Activated naive CD8-positive, alpha-beta T cell treated with anti-CD3 and anti-CD28 coated beads, Interleukin-2, amount 10 ng/mL, durations not matched to agents 7 days and 5 days (primary cell): ENCODE measurements at regions not wholly inside any gene's neighbourhood (a gene's known extent, or its start where the extent isn't known, plus 50 kb on each side); places are given as distances from the start of the nearest gene placed in this dataset.

Source experiments
- ATAC-seq: fragments of 150-1000 bp; cut with Tn5 transposase; one replicate; pipeline ENCODE4 v1.10.0; 2021; ENCODE audit warnings: low read depth, moderate library complexity
- POLR2A ChIA-PET: fragments of 350-600 bp; sonication (Branson Sonifier 250); formaldehyde crosslinking; loops from one replicate; lab custom pipeline; 2021; ENCODE audit warnings: antibody characterized with exemption; lab: Charles Lee
- DNase-seq: peaks from one replicate; pipeline ENCODE4 v3.0.0; 2021
- H3K27ac Mint-ChIP-seq: one replicate; pipeline ENCODE4 v1.8.0; 2022; ENCODE audit warnings: mild to moderate bottlenecking, mixed read lengths
- H3K27me3 Mint-ChIP-seq: one replicate; pipeline ENCODE4 v1.8.0; 2022; ENCODE audit warnings: mild to moderate bottlenecking, moderate library complexity, mixed read lengths
- H3K36me3 Mint-ChIP-seq: one replicate; pipeline ENCODE4 v1.8.0; 2021; ENCODE audit warnings: mild to moderate bottlenecking, mixed read lengths
- H3K4me1 Mint-ChIP-seq: one replicate; pipeline ENCODE4 v1.8.0; 2021; ENCODE audit warnings: mixed read lengths
- H3K4me3 Mint-ChIP-seq: one replicate; pipeline ENCODE4 v1.8.0; 2022; ENCODE audit warnings: mild to moderate bottlenecking, moderate library complexity, mixed read lengths
- H3K9me3 Mint-ChIP-seq: one replicate; pipeline ENCODE4 v1.8.0; 2021; ENCODE audit warnings: mixed read lengths

DNA sequence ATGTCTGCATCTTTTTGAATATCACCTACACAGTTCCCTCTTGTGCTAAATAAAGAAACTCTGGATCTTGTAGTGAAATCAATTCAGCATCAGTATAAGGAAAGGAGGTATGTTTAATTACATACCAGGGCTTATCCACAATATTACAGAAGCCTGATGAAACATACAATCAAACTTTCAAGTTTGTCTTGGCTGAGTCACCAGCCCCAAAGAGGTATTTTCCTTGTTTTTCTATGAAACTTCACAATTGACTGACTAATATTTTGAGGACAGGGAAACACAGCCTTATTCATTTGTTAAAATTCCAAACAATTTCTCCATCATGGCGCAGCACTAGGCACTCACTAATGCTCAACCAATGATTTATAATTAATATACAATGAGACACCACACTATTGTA lies 952.4 kb downstream of the PCDH17 start:
- H3K27ac Mint-ChIP-seq = no peak overlapping the region
- POLR2A ChIA-PET = no interaction called here
- H3K36me3 Mint-ChIP-seq = no peaks in the 10 kb centered on the region
- H3K4me3 Mint-ChIP-seq = no peak overlapping the region
- no peak for DNase-seq
- H3K4me1 Mint-ChIP-seq = no peaks in the 10 kb centered on the region
- H3K27me3 Mint-ChIP-seq = no peaks in the 10 kb centered on the region
- no peak for ATAC-seq
- peaks cover 2% of the 10 kb centered on the region for H3K9me3 Mint-ChIP-seq

DNA sequence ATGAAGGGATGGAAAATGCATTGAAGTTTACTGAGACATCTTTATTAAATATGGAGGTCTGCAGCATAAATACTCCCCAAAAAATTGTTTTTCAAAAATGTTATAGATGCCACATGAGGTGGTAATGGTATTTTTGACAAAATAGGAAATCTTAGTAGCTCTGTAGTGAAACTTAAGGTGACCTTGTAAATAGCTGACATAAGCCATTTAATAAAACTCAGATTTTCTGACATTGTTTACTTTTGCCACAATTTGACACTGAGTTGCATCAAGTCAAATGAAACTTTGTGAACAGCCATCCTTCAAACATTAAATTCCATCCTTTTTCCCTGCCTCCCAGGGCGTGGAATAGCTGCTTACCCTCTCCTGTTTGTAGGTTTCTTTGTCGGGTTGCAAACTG lies 953.1 kb downstream of the PCDH17 start:
- H3K27ac Mint-ChIP-seq = no peak overlapping the region
- no peak for ATAC-seq
- no peak for DNase-seq
- no peaks in the 10 kb centered on the region for H3K4me1 Mint-ChIP-seq
- no peaks in the 10 kb centered on the region for H3K27me3 Mint-ChIP-seq
- POLR2A ChIA-PET = no interaction called here
- H3K36me3 Mint-ChIP-seq = no peaks in the 10 kb centered on the region
- peaks cover 4% of the 10 kb centered on the region for H3K9me3 Mint-ChIP-seq
- H3K4me3 Mint-ChIP-seq = no peak overlapping the region

DNA sequence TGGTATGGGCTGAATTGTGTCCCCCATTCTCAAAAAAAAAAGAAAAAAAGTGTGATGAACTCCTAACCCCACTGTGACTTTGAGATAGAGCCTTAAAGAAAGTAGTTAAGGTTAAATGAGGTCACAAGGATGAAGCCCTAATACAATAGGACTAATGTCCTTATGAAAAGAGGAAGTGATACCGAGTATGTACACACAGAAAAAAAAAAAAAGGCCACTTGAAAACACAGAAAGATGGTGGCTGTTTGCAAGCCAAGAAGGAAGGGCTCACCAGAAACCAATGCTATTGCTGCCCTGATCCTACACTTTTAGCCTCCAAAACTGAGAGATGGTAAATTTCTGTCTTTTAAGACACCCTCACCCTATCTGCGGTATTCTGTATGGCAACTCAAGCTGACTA lies 955.6 kb downstream of the PCDH17 start:
- Mint-ChIP-seq H3K4me3 (no peak overlapping the region), H3K4me1 (no peaks in the 10 kb centered on the region), H3K27me3 (no peaks in the 10 kb centered on the region), H3K9me3 (peaks cover 7% of the 10 kb centered on the region), H3K27ac (no peak overlapping the region), H3K36me3 (no peaks in the 10 kb centered on the region)
- DNase-seq = no peak
- POLR2A ChIA-PET = no interaction called here
- no peak for ATAC-seq

DNA sequence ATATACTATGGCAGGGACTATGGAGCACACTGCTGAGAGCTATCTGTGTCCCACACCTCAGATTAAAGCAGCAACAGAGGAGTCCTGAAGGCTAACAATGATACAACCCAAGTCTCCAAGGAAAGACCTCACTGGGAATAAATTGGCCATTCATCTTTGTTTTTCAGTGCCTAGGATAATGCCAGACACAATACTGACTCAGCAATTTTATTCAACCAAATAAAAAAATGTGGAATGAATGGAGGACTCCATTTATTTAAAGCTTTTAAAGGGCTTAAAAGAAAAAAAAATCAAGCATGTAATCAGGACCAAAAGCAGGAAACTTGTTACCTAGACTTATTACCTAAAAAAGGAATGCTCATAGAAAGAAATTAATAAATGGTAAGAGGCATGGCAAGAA lies 960.5 kb downstream of the PCDH17 start:
- Mint-ChIP-seq H3K27me3 (no peaks in the 10 kb centered on the region), H3K9me3 (peaks cover 7% of the 10 kb centered on the region), H3K27ac (no peak overlapping the region), H3K4me1 (no peaks in the 10 kb centered on the region), H3K36me3 (no peaks in the 10 kb centered on the region), H3K4me3 (no peak overlapping the region)
- DNase-seq = no peak
- no peak for ATAC-seq
- POLR2A ChIA-PET = no interaction called here

DNA sequence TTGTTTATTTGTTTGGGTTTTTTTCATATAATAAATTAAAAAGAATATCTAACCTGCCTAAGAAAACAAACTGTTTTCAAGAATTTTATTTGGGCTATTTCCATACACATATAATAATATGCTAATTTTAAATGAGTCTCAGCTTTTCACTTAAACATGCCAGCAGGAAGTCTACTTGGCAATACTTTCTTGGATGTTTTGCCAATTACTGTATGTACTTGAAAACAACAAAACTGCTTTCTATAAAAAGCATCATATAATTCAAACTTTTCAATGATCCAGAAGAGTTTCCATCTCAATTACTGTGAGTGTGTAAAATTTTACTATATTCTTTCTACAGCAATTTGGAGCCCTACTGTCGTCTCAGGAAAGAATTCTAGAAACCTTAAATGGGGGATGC lies 961.2 kb downstream of the PCDH17 start:
- Mint-ChIP-seq H3K4me3 (no peak overlapping the region), H3K27ac (no peak overlapping the region), H3K27me3 (no peaks in the 10 kb centered on the region), H3K9me3 (peaks cover 7% of the 10 kb centered on the region), H3K36me3 (no peaks in the 10 kb centered on the region), H3K4me1 (no peaks in the 10 kb centered on the region)
- DNase-seq (no peak), ATAC-seq (no peak)
- POLR2A ChIA-PET = no interaction called here

DNA sequence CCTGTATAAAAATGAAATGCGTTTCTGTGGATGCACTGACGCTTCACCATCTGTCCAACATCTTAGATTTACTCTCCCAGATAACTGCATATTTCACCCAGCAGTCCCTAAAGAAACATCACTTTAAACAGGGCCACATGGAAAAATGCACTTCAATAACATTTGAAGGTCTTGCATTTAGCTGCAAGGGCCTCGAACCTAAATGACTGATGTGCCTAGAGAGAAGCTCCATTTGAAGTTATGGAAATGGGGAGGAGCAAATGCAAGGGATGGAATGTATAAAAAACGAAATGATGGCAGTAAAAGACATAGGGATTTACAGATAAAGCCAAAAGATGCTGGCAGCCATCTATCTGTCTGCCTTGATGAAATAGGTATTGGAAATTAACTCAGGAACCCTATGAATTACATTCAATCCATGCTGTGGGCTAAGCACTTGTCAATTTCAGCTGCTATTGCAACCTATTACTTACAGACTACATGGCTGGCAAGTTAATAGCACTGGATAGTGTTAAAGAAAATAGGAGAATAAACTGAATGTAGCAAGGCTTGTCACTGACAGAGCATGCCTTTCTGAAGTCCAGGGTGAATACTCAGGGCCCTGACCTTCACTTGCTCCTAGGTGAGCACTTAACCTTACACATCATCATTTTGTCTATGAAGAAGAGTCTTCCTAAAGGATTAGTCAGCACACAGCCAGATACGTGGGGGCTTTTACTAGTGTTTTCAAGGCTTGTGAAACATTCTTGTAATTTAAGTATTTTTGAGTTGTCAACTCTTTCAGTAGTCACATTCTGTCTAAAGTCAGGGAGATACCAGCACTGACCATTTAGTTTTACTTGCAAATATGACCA lies 963.4 kb downstream of the PCDH17 start:
- H3K4me3 Mint-ChIP-seq = no peak overlapping the region
- H3K27me3 Mint-ChIP-seq = no peaks in the 10 kb centered on the region
- DNase-seq = no peak
- POLR2A ChIA-PET = no interaction called here
- H3K36me3 Mint-ChIP-seq = no peaks in the 10 kb centered on the region
- no peaks in the 10 kb centered on the region for H3K4me1 Mint-ChIP-seq
- ATAC-seq = no peak
- no peak overlapping the region for H3K27ac Mint-ChIP-seq
- H3K9me3 Mint-ChIP-seq = peaks cover 3% of the 10 kb centered on the region

DNA sequence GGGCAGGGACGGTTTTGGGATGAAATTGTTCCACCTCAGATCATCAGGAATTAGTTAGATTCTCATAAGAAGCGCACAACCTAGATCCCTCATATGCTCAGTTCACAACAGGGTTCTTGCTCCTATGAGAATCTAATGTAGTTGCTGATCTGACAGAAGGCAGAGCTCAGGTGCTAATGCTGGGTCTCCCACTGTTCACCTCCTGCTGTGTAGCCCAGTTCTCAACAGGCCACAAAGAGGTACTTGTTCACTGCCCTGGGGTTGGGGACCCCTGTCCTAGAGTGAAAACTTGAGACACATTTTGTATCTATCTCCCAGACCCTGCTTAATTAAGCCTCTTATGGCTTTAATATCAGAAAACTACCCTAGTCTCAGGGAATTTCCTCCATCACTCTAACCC lies 966.0 kb downstream of the PCDH17 start:
- POLR2A ChIA-PET = no interaction called here
- Mint-ChIP-seq H3K4me1 (no peaks in the 10 kb centered on the region), H3K4me3 (no peak overlapping the region), H3K27ac (no peak overlapping the region), H3K27me3 (no peaks in the 10 kb centered on the region), H3K9me3 (peaks cover 1% of the 10 kb centered on the region), H3K36me3 (no peaks in the 10 kb centered on the region)
- no peak for DNase-seq
- ATAC-seq = no peak

DNA sequence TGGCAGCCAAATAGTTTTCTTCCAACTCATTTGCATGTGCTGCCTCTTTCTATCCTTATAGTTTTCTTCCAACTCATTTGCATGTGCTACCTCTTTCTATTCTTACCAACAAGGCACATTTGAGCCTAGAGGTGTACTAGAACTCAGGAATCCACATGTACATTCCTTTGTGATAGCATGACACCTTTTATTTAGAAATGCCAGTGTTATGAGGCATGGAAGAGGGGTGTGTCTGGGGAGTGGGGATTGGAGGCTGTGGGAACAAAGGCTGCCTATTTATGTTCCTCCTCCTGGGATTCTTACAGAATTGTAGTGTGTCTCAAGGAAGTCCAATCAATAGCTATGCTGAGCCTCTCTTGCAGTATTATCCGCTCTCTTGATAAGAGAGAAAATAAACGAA lies 966.7 kb downstream of the PCDH17 start:
- no peaks in the 10 kb centered on the region for H3K4me1 Mint-ChIP-seq
- no peak overlapping the region for H3K4me3 Mint-ChIP-seq
- H3K27ac Mint-ChIP-seq = no peak overlapping the region
- no peak for DNase-seq
- peaks cover 1% of the 10 kb centered on the region for H3K9me3 Mint-ChIP-seq
- H3K27me3 Mint-ChIP-seq = no peaks in the 10 kb centered on the region
- ATAC-seq = no peak
- no peaks in the 10 kb centered on the region for H3K36me3 Mint-ChIP-seq
- POLR2A ChIA-PET = no interaction called here

DNA sequence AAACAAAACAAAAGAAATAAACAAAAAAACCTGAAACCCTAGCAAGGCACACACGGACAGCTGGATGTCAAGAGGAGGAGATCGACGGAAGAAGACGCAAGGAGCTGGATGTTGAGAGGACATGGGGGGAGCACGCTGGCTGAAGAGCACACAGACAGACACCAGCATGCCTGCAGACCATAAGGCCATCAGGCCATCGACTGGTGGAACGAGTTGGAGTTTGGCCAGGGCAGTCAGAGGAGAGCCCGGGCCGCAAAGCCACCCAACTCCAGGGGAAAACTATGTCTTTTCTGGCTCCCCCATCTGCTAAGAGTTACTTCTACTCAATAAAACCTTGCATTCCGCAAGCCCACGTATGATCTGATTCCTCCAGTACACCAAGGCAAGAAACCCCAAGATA lies 979.6 kb downstream of the PCDH17 start:
- ATAC-seq (no peak), DNase-seq (no peak)
- peaks cover 11% of the 10 kb centered on the region for H3K9me3 Mint-ChIP-seq
- H3K36me3 Mint-ChIP-seq = no peaks in the 10 kb centered on the region
- POLR2A ChIA-PET = no interaction called here
- H3K4me3 Mint-ChIP-seq = no peak overlapping the region
- H3K4me1 Mint-ChIP-seq = no peaks in the 10 kb centered on the region
- no peak overlapping the region for H3K27ac Mint-ChIP-seq
- no peaks in the 10 kb centered on the region for H3K27me3 Mint-ChIP-seq

DNA sequence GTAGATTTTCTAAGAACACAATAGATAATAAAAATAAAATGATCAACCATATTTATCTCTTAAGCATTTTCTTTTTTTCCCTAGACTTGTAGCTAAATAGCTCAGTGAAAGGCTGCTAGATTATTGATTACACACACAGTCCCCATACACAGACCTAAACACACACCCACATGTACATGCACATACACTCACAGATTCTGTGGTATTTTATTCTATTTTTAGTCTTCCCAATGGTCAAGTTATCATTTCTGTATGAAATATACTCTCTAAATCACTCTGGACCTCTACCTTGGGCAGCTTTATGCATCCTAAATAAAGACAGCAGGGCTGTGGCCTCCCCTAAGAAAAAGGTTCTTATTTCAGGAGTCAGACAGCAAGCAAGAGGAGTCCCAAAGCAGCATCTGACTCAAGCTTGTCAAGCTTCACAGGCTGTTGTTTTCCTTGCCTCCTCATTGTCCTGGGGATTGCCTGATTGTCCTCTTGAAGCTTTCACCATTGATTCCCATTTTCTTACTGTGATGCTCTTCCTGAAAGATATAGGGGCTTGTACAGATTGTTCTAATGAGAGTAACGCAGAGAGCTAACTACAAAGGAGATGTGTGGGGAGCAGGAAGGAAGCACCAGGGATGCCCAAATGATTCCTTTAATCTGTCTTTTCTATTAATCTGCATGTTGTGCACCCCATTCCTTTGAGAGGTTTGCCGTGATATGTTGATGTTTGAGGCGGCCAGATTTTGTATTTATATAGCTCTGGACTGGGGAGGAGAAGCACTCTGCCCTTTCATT lies 986.5 kb downstream of the PCDH17 start:
- DNase-seq (no peak), ATAC-seq (no peak)
- Mint-ChIP-seq H3K27me3 (no peaks in the 10 kb centered on the region), H3K4me3 (no peak overlapping the region), H3K27ac (no peak overlapping the region), H3K4me1 (no peaks in the 10 kb centered on the region), H3K9me3 (peaks cover 2% of the 10 kb centered on the region), H3K36me3 (no peaks in the 10 kb centered on the region)
- POLR2A ChIA-PET = no interaction called here

DNA sequence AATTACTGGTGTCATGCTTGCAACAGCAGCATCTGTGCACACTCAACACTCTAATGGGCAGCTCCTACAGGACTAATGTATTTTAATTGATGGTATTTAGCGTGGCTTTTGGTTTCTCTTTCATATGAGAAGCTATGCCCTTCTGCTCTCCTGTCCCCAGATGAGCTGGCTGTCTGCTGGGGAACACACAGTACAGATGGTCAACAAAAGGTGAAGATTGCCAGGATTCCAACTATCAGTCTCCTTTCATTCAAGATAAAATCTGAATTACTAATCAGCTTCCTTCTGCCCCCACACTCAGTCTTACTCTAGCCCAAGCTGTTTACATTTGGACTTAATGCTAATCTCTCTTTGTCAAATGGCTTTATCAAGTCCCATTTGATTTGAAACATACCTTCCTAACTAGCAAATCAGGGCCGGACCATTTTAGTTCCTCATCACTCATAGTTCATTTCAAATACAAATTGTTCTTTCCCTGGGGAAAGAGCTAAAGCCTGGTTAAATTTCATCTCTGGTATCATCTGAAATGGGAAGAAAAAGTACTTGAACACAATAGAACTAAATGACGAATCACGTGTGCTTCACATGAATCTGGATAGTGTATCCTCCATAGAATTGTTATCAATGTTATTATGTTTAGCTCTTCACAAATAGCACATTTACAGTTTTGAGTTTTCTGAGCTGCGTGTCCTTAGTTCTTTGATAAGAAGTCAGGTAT lies 988.0 kb downstream of the PCDH17 start:
- Mint-ChIP-seq H3K36me3 (no peaks in the 10 kb centered on the region), H3K27ac (no peak overlapping the region), H3K9me3 (no peaks in the 10 kb centered on the region), H3K4me1 (no peaks in the 10 kb centered on the region), H3K4me3 (no peak overlapping the region), H3K27me3 (no peaks in the 10 kb centered on the region)
- no peak for DNase-seq
- POLR2A ChIA-PET = no interaction called here
- no peak for ATAC-seq

DNA sequence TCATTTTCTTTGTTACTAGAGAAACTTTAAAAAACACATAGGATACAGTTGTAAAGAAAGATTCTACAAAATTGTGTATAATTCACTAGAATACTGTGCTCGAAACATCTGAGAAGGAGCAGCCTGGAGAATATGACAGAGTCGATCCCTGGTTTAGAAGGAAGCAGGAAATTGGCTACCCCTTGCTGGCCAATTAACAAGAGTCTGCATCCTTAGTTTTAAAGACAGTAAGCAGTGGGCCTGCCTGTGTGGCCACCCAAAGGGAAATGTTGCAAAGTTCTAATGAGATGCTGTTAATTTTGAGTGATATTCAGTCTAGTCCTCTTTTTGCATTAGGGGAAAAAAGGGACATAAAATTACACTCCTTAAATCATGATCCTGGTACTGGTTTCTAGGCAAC lies 988.6 kb downstream of the PCDH17 start:
- no peak overlapping the region for H3K4me3 Mint-ChIP-seq

DNA sequence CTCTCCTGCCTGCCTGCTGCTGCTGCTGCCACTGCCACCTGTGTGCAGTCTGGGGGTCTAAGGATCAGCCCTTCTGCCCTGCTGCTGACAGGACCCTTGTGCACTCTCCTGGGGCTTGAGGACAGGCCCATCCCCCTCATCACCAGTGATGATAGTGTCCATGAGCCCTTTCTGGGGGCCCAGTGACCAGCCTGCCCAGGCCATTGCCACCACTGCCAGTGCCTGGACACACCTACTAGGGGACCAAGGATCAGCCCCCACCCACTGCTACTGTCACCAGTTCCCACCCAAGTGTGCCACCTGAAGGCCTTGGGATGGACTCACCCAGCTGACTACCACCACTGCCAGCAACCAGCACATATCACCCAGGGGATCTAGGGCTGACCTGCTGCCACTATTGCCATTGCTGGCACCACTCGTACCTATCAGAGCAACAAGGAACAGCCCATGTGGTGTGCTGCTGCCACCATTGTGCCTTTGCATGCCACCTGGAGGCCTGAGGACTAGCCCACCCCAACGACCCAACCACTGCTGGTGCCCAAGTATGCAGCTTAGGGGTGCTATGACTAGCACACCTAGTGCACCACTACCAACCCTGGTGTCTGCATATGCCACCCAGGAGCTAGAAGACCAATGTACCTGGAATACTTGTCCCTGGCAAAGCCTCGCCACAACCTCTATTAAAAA lies 994.3 kb downstream of the PCDH17 start:
- no peak overlapping the region for H3K27ac Mint-ChIP-seq

More for the DNA sequence above, 988.6 kb downstream of the PCDH17 start:
- DNase-seq (no peak), ATAC-seq (no peak)
- H3K4me1 Mint-ChIP-seq = no peaks in the 10 kb centered on the region
- H3K27me3 Mint-ChIP-seq = no peaks in the 10 kb centered on the region
- no peaks in the 10 kb centered on the region for H3K9me3 Mint-ChIP-seq
- H3K27ac Mint-ChIP-seq = no peak overlapping the region
- POLR2A ChIA-PET = no interaction called here
- no peaks in the 10 kb centered on the region for H3K36me3 Mint-ChIP-seq

More for the DNA sequence above, 994.3 kb downstream of the PCDH17 start:
- H3K9me3 Mint-ChIP-seq = peaks cover 3% of the 10 kb centered on the region
- H3K27me3 Mint-ChIP-seq = no peaks in the 10 kb centered on the region
- POLR2A ChIA-PET = no interaction called here
- H3K36me3 Mint-ChIP-seq = no peaks in the 10 kb centered on the region
- no peak for DNase-seq
- no peaks in the 10 kb centered on the region for H3K4me1 Mint-ChIP-seq
- ATAC-seq = no peak
- no peak overlapping the region for H3K4me3 Mint-ChIP-seq
